GM19463 (cell line): ENCODE measurements at regions not wholly inside any gene's neighbourhood (a gene's known extent, or its start where the extent isn't known, plus 50 kb on each side); places are given as distances from the start of the nearest gene placed in this dataset.
"Not testable (repeated sequence)": the region's sequence is repeated elsewhere in the genome, so short reads cannot be mapped to it uniquely, and the experiment has no call there.

Source experiments
- ATAC-seq: cut with Tn5 transposase; IDR thresholded peaks from one replicate; pipeline ENCODE4 v1.9.1; 2021; ENCODE audit warnings: mild to moderate bottlenecking, moderate library complexity; ENCODE audit not compliant: unreplicated experiment

GRCh38 chr12:17110316-17110715, 504.4 kb upstream of the LMO3 start:
- ATAC-seq: no peak

- no peak for ATAC-seq
These were observed 503.0 kb upstream of the LMO3 start for GRCh38 chr12:17108877-17109541.

GRCh38 chr12:17104801-17105200, 498.8 kb upstream of the LMO3 start:
- no peak for ATAC-seq

- ATAC-seq: no peak
These were observed 491.7 kb upstream of the LMO3 start for GRCh38 chr12:17097674-17098073.

- ATAC-seq: no peak
These were observed 478.9 kb upstream of the LMO3 start for GRCh38 chr12:17084831-17085230.

GRCh38 chr12:17079251-17079909, 473.4 kb upstream of the LMO3 start:
- no peak for ATAC-seq

- no peak for ATAC-seq
These were observed 471.6 kb upstream of the LMO3 start for GRCh38 chr12:17077594-17077993.

GRCh38 chr12:17076811-17077210, 470.8 kb upstream of the LMO3 start:
- no peak for ATAC-seq

- ATAC-seq: no peak
These were observed 470.2 kb upstream of the LMO3 start for GRCh38 chr12:17076028-17076744.

- ATAC-seq: no peak
These were observed 458.9 kb upstream of the LMO3 start for GRCh38 chr12:17064834-17065233.

GRCh38 chr12:17062267-17063036, 456.5 kb upstream of the LMO3 start:
- ATAC-seq: no peak

GRCh38 chr12:17060260-17060659, 454.3 kb upstream of the LMO3 start:
- no peak for ATAC-seq

GRCh38 chr12:17056546-17056945, 450.6 kb upstream of the LMO3 start:
- ATAC-seq: no peak

GRCh38 chr12:17038923-17039322, 433.0 kb upstream of the LMO3 start:
- no peak for ATAC-seq

GRCh38 chr12:17035372-17035771, 429.4 kb upstream of the LMO3 start:
- ATAC-seq: no peak

- ATAC-seq: no peak
These were observed 424.4 kb upstream of the LMO3 start for GRCh38 chr12:17030338-17030737.

- no peak for ATAC-seq
These were observed 422.4 kb upstream of the LMO3 start for GRCh38 chr12:17028348-17028747.

- not testable (repeated sequence) for ATAC-seq
These were observed 419.5 kb upstream of the LMO3 start for GRCh38 chr12:17025424-17025823.

GRCh38 chr12:17020765-17021164, 414.8 kb upstream of the LMO3 start:
- no peak for ATAC-seq

- no peak for ATAC-seq
These were observed 411.4 kb upstream of the LMO3 start for GRCh38 chr12:17017402-17017801.

GRCh38 chr12:17016116-17016864, 410.3 kb upstream of the LMO3 start:
- ATAC-seq: no peak
